ENCODE measurements at regions not wholly inside any gene's neighbourhood (a gene's known extent, or its start where the extent isn't known, plus 50 kb on each side); places are given as distances from the start of the nearest gene placed in this dataset.

- TF ChIP-seq FOXP4 (CRISPR knock-in tag; IDR thresholded peaks at IDR 0.05): no peak
- TF ChIP-seq ELF4 (CRISPR knock-in tag; IDR thresholded peaks at IDR 0.05; ENCODE audit: low read depth): no peak
- no peak for TF ChIP-seq PRDM15 (CRISPR knock-in tag; IDR thresholded peaks at IDR 0.05)
- no peak for TF ChIP-seq ZNF671 (CRISPR knock-in tag; IDR thresholded peaks at IDR 0.05)
- TF ChIP-seq ZNF317 (CRISPR knock-in tag; IDR thresholded peaks at IDR 0.05; ENCODE audit: borderline replicate concordance, low read depth): no peak
- no peak for TF ChIP-seq GABPB1 (CRISPR knock-in tag; IDR thresholded peaks at IDR 0.05)
- no peak for TF ChIP-seq ZNF281 (CRISPR knock-in tag; IDR thresholded peaks at IDR 0.05)
- TF ChIP-seq ZNF532 (CRISPR knock-in tag; IDR thresholded peaks at IDR 0.05; ENCODE audit: borderline replicate concordance): no peak
- TF ChIP-seq ATF3 (CRISPR knock-in tag; conservative IDR thresholded peaks at IDR 0.05): no peak
- TF ChIP-seq CTCF (IDR thresholded peaks at IDR 0.05): no peak
Observed at GRCh38 chr6:20279051-20279450, 66.8 kb upstream of the MBOAT1 start (continued).

Data from WTC11 (cell line).